Esophagus muscularis mucosa (tissue), 3 donors: ENCODE measurements at regions not wholly inside any gene's neighbourhood (a gene's known extent, or its start where the extent isn't known, plus 50 kb on each side); places are given as distances from the start of the nearest gene placed in this dataset.

Source experiments
- CTCF ChIP-seq, 3 experiments: fragments of 200-600 bp in 2 of 3; fragments of 450-650 bp in 1 of 3; sonication (generic) in 2 of 3; IDR thresholded peaks; one replicate each; pipeline ENCODE4 v1.5.1; 2017 to 2019; ENCODE audit warnings: antibody characterized with exemption in 3 of 3, mild to moderate bottlenecking in 2 of 3, moderate library complexity in 1 of 3
- EP300 ChIP-seq: sonication (generic); formaldehyde crosslinking; IDR thresholded peaks from one replicate; pipeline ENCODE4 v1.6.1; 2017; ENCODE audit warnings: antibody characterized with exemption

GRCh38 chr12:43294147-43294546, 257.9 kb downstream of the ADAMTS20 start:
- TF ChIP-seq EP300 (no peak), CTCF (IDR thresholded peaks at IDR 0.05) (no peak)
